ENCODE measurements at regions not wholly inside any gene's neighbourhood (a gene's known extent, or its start where the extent isn't known, plus 50 kb on each side); places are given as distances from the start of the nearest gene placed in this dataset.

DNA sequence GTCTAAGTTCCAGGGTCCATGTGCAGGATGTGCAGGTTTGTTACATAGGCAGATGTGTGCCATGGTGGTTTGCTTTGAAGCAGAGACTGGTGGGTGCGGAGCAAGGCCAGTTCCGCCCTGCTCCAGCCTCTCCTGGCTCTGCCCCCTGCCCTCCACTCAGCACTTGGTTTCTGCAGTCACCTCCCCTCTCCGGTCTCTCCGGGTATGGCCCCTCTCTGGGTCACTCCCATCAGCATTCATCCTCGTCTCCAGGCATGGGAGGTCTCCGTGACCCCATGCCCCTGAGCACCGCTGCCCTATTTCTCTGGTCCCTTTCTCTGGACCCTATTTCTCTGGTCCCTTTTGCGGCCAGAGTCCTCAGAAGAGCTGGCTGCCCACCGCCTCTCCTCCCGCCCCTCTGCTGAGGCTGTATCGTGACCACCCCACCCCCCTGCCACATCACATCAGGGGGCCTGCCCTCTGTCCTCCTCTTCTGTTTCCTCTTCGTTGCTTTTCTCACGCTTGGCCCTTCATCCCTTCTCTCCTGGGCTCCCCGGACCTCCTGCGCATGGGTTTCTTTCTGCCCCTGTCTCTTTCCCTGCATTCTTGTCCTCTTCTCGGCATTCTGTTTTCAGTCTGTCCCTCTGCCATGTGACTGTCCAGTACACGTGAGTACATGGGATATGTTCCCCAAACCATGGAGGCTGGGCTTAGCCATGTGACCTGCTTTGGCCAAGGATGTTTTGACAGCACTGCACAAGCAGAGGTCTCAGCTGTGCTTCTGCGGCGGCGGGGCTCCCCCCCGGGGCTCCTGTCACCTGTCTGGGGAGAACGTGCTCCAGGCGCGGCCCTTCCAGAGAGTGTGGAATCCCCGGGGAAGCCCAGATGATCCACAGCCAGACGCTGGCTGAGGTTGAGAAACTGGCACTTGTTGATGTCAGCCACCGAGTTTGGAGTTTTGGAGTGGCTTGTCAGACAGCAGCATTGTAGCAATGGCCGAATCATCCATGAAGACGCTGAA lies 54.4 kb upstream of the C1orf174 start:
- no peaks in the 10 kb centered on the region for H3K79me2 ChIP-seq (ENCODE audit: control insufficient read depth, low read length)
- H3K4me2 ChIP-seq (ENCODE audit: low read length) = no peak overlapping the region
- H3K9me3 ChIP-seq (ENCODE audit: control insufficient read depth, insufficient read depth, low read length) = peaks cover 10% of the 10 kb centered on the region; the same call in 1 of the 2 replicates
- TF ChIP-seq EZH2phosphoT487 (IDR thresholded peaks at IDR 0.05; ENCODE audit: borderline replicate concordance, low read length) = no peak
- no peak for TF ChIP-seq CTCF (IDR thresholded peaks at IDR 0.05; ENCODE audit: low read depth, low read length, poor library complexity, severe bottlenecking)
- H3K4me3 ChIP-seq (ENCODE audit: low read length) = no peak overlapping the region
- H3K27me3 ChIP-seq (ENCODE audit: control insufficient read depth, low read length) = no peaks in the 10 kb centered on the region
- H3K27ac ChIP-seq (ENCODE audit: low read depth, low read length) = no peak overlapping the region
- H4K20me1 ChIP-seq (ENCODE audit: control insufficient read depth, insufficient read depth, low read depth, low read length) = no peaks in the 10 kb centered on the region
- H3K36me3 ChIP-seq (ENCODE audit: control insufficient read depth, low read length) = no peaks in the 10 kb centered on the region
- no peaks in the 10 kb centered on the region for H3F3A ChIP-seq (ENCODE audit: control insufficient read depth, insufficient read depth)
- peaks cover 8% of the 10 kb centered on the region for H3K4me1 ChIP-seq (ENCODE audit: control insufficient read depth, low read length)
- no peaks in the 10 kb centered on the region for H3K9me2 ChIP-seq (replicated peaks; ENCODE audit: control insufficient read depth, low read length)

DNA sequence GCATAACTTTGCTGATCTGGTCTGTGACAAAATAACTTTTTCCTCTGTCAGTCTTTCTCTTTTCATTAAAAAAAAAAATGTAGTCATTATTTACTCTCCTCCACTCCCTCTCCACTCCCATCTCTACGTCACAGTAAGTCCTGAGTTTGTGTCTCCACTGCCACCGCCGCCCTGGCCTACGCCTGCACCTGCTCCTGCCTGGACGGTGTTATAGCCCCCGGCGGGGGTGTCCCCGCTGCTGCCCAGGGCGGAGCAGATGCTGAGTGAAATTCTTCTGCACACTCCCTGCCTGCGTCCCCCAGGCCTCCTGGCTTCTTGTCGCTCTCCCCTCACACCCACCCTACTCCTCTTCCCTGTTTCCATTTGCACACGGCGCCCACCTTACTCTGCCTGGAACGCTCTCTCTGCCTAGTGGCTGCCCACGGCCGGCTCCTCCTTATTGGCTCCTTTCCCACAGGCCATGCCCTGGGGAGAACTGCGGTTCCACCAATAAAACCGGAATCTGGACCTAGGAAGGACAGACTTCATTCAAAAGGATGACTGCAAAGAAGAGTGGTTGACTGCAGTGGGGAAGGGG lies 55.2 kb upstream of the C1orf174 start:
- Histone ChIP-seq H3F3A (ENCODE audit: control insufficient read depth, insufficient read depth) (no peaks in the 10 kb centered on the region), H3K27me3 (ENCODE audit: control insufficient read depth, low read length) (no peaks in the 10 kb centered on the region), H3K4me1 (ENCODE audit: control insufficient read depth, low read length) (peaks cover 8% of the 10 kb centered on the region), H3K27ac (ENCODE audit: low read depth, low read length) (no peak overlapping the region), H3K4me3 (ENCODE audit: low read length) (no peak overlapping the region), H3K4me2 (ENCODE audit: low read length) (no peak overlapping the region), H4K20me1 (ENCODE audit: control insufficient read depth, insufficient read depth, low read depth, low read length) (no peaks in the 10 kb centered on the region), H3K9me2 (replicated peaks; ENCODE audit: control insufficient read depth, low read length) (no peaks in the 10 kb centered on the region), H3K9me3 (ENCODE audit: control insufficient read depth, insufficient read depth, low read length) (peaks cover 2% of the 10 kb centered on the region; the same call in 1 of the 2 replicates), H3K36me3 (ENCODE audit: control insufficient read depth, low read length) (no peaks in the 10 kb centered on the region), H3K79me2 (ENCODE audit: control insufficient read depth, low read length) (no peaks in the 10 kb centered on the region)
- no peak for TF ChIP-seq EZH2phosphoT487 (IDR thresholded peaks at IDR 0.05; ENCODE audit: borderline replicate concordance, low read length)
- TF ChIP-seq CTCF (IDR thresholded peaks at IDR 0.05; ENCODE audit: low read depth, low read length, poor library complexity, severe bottlenecking) = no peak

DNA sequence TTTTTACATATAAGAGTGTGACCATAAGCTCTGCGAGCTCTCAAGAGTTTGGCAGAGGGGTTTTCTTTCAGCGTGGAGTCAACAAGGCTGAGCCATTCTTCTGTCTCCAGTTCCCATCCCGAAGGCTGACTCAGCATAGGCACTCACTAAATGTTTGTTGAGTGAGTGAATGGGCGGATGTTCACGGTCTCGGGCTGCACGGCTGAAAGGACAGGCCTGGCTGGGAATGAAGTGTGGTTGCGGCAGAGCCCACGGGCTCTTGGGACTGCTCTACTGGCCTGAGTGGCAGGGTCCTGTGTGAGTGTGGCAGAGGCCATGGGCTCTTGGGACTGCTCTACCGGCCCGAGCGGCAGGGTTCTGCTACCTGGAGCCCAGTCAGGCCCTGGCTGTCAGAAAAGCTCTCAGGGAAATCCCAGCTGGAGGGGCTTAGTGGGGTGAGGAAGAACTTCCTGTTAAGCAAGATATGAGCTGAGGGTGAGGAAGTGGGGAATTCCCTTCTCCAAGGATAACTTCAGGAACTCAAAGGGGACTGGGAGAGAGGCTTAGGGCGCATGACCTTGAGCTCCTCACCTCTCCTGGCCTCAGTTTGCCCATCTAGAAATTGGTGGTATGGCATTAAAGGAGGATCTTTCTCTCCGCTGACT lies 56.6 kb upstream of the C1orf174 start:
- Histone ChIP-seq H3K4me1 (ENCODE audit: control insufficient read depth, low read length) (peaks cover 8% of the 10 kb centered on the region), H3K36me3 (ENCODE audit: control insufficient read depth, low read length) (no peaks in the 10 kb centered on the region), H4K20me1 (ENCODE audit: control insufficient read depth, insufficient read depth, low read depth, low read length) (no peaks in the 10 kb centered on the region), H3K9me3 (ENCODE audit: control insufficient read depth, insufficient read depth, low read length) (no peaks in the 10 kb centered on the region), H3K27ac (ENCODE audit: low read depth, low read length) (no peak overlapping the region), H3K4me2 (ENCODE audit: low read length) (no peak overlapping the region), H3K79me2 (ENCODE audit: control insufficient read depth, low read length) (no peaks in the 10 kb centered on the region), H3F3A (ENCODE audit: control insufficient read depth, insufficient read depth) (no peaks in the 10 kb centered on the region), H3K9me2 (replicated peaks; ENCODE audit: control insufficient read depth, low read length) (no peaks in the 10 kb centered on the region), H3K27me3 (ENCODE audit: control insufficient read depth, low read length) (no peaks in the 10 kb centered on the region), H3K4me3 (ENCODE audit: low read length) (no peak overlapping the region)
- no peak for TF ChIP-seq CTCF (IDR thresholded peaks at IDR 0.05; ENCODE audit: low read depth, low read length, poor library complexity, severe bottlenecking)
- TF ChIP-seq EZH2phosphoT487 (IDR thresholded peaks at IDR 0.05; ENCODE audit: borderline replicate concordance, low read length) = no peak

All from DOHH2 (cell line).